NT2/D1 (cell line): ENCODE measurements at regions not wholly inside any gene's neighbourhood (a gene's known extent, or its start where the extent isn't known, plus 50 kb on each side); places are given as distances from the start of the nearest gene placed in this dataset.

Experiments used
- SUZ12 ChIP-seq: IDR thresholded peaks from 2 replicates; pipeline ENCODE4 v1.6.1; 2011; ENCODE audit not compliant: insufficient read length, insufficient read depth; ENCODE audit errors: extremely low read depth
- YY1 ChIP-seq: IDR thresholded peaks from 2 replicates; pipeline ENCODE4 v1.6.1; 2011; ENCODE audit not compliant: insufficient read length, insufficient read depth
- ZNF274 ChIP-seq: IDR thresholded peaks from 2 replicates; pipeline ENCODE4 v1.6.1; 2011; ENCODE audit warnings: mild to moderate bottlenecking, low read depth, low read length

GRCh38 chr13:55159765-55160164, 1981.0 kb upstream of the PRR20A start:
- TF ChIP-seq SUZ12 (no peak), ZNF274 (no peak), YY1 (no peak)
